HEK293T (cell line): ENCODE measurements at regions not wholly inside any gene's neighbourhood (a gene's known extent, or its start where the extent isn't known, plus 50 kb on each side); places are given as distances from the start of the nearest gene placed in this dataset.

Source experiments
- CTCF ChIA-PET: fragments of 350-600 bp; formaldehyde crosslinking; extraction: SDS; loops from one replicate; lab custom pipeline; 2021; ENCODE audit warnings: antibody characterized with exemption, inconsistent platforms; lab: Yijun Ruan, JAX
- POLR2A ChIA-PET: fragments of 350-600 bp; formaldehyde crosslinking; extraction: SDS; loops from one replicate; lab custom pipeline; 2020; ENCODE audit warnings: antibody characterized with exemption, inconsistent platforms; lab: Yijun Ruan, JAX
- DNase-seq: peaks from one replicate; pipeline ENCODE4 v3.0.0; 2012; ENCODE audit warnings: mixed read lengths; ENCODE audit errors: extremely low spot score
- ARNT ChIP-seq: fragments of 450-650 bp; IDR thresholded peaks from 2 replicates; pipeline ENCODE4 v1.6.1; 2017; ENCODE audit warnings: mild to moderate bottlenecking
- BHLHE40 ChIP-seq: fragments of 450-650 bp; IDR thresholded peaks from 2 replicates; pipeline ENCODE4 v1.6.1; 2016; ENCODE audit warnings: mild to moderate bottlenecking, moderate library complexity, borderline replicate concordance
- CTBP1 ChIP-seq: fragments of 450-650 bp; IDR thresholded peaks from 2 replicates; pipeline ENCODE4 v1.6.1; 2016; ENCODE audit warnings: borderline replicate concordance
- ELF4 ChIP-seq: fragments of 450-650 bp; IDR thresholded peaks from 2 replicates; pipeline ENCODE4 v1.6.1; 2017; ENCODE audit warnings: antibody characterized with exemption
- FOXA1 ChIP-seq: fragments of 450-650 bp; IDR thresholded peaks from 2 replicates; pipeline ENCODE4 v1.6.1; 2016; ENCODE audit warnings: mild to moderate bottlenecking
- FOXK2 ChIP-seq: fragments of 450-650 bp; IDR thresholded peaks from 2 replicates; pipeline ENCODE4 v1.6.1; 2016; ENCODE audit warnings: mild to moderate bottlenecking
- FOXM1 ChIP-seq: fragments of 450-650 bp; IDR thresholded peaks from 2 replicates; pipeline ENCODE4 v1.6.1; 2017; ENCODE audit warnings: mild to moderate bottlenecking, borderline replicate concordance
- HDGF ChIP-seq: fragments of 450-650 bp; IDR thresholded peaks from 2 replicates; pipeline ENCODE4 v1.6.1; 2017; ENCODE audit warnings: antibody characterized with exemption, borderline replicate concordance
- L3MBTL2 ChIP-seq: fragments of 450-650 bp; conservative IDR thresholded peaks from 2 replicates; pipeline ENCODE4 v1.6.1; 2016; ENCODE audit warnings: mild to moderate bottlenecking
- LEF1 ChIP-seq: fragments of 450-650 bp; IDR thresholded peaks from 2 replicates; pipeline ENCODE4 v1.6.1; 2017; ENCODE audit warnings: mild to moderate bottlenecking, borderline replicate concordance
- NFRKB ChIP-seq: fragments of 450-650 bp; IDR thresholded peaks from 2 replicates; pipeline ENCODE4 v1.6.1; 2016; ENCODE audit warnings: mild to moderate bottlenecking, moderate library complexity
- PKNOX1 ChIP-seq: fragments of 450-650 bp; IDR thresholded peaks from 2 replicates; pipeline ENCODE4 v1.6.1; 2016
- SP1 ChIP-seq: fragments of 450-650 bp; IDR thresholded peaks from 2 replicates; pipeline ENCODE4 v1.6.1; 2017
- SUZ12 ChIP-seq: fragments of 450-650 bp; IDR thresholded peaks from 2 replicates; pipeline ENCODE4 v1.6.1; 2016; ENCODE audit warnings: mild to moderate bottlenecking
- TARDBP ChIP-seq: fragments of 450-650 bp; IDR thresholded peaks from 2 replicates; pipeline ENCODE4 v1.6.1; 2016
- ZNF384 ChIP-seq: fragments of 450-650 bp; IDR thresholded peaks from 2 replicates; pipeline ENCODE4 v1.6.1; 2016

- no peak for DNase-seq
- POLR2A ChIA-PET: interaction anchor here (1.1 kb wide), 1 partner anchor 44 kb away, joined by 3 read pairs; no protein-coding TSS in a partner anchor
- TF ChIP-seq ZNF384 (no peak), BHLHE40 (no peak), ELF4 (no peak), SUZ12 (no peak), SP1 (no peak), FOXA1 (no peak), LEF1 (no peak), L3MBTL2 (no peak), FOXK2 (no peak), TARDBP (no peak), FOXM1 (no peak), ARNT (no peak), CTBP1 (no peak), NFRKB (no peak), HDGF (no peak), PKNOX1 (no peak)
- CTCF ChIA-PET: no interaction called here
Measured at GRCh38 chr17:83180996-83181481, 101.6 kb downstream of the METRNL start.

GRCh38 chr17:83181991-83182619 is 102.7 kb downstream of the METRNL start:
- ChIA-PET POLR2A (no interaction called here), CTCF (no interaction called here)
- TF ChIP-seq LEF1 (no peak), CTBP1 (no peak), TARDBP (no peak), ELF4 (no peak), NFRKB (no peak), HDGF (no peak), PKNOX1 (no peak), FOXM1 (no peak), L3MBTL2 (no peak), ZNF384 (no peak), ARNT (no peak), FOXK2 (no peak)
- DNase-seq: no peak

GRCh38 chr17:83182620-83183101 is 103.3 kb downstream of the METRNL start:
- TF ChIP-seq ARNT (no peak), FOXA1 (no peak), NFRKB (no peak), ELF4 (no peak), L3MBTL2 (no peak)
- ChIA-PET CTCF (no interaction called here), POLR2A (no interaction called here)
- DNase-seq: no peak

GRCh38 chr17:83183145-83183948 is 103.9 kb downstream of the METRNL start:
- no peak for DNase-seq
- POLR2A ChIA-PET: no interaction called here
- CTCF ChIA-PET: no interaction called here
- TF ChIP-seq BHLHE40: no peak
- no peak for TF ChIP-seq SP1
- TF ChIP-seq ARNT: no peak
- TF ChIP-seq SUZ12: no peak
- TF ChIP-seq FOXA1: no peak
- no peak for TF ChIP-seq HDGF
- TF ChIP-seq PKNOX1: no peak
- TF ChIP-seq TARDBP: no peak
- TF ChIP-seq L3MBTL2: no peak
- TF ChIP-seq FOXK2: no peak
- no peak for TF ChIP-seq ELF4
- TF ChIP-seq ZNF384: no peak

GRCh38 chr17:83183951-83184506 is 104.6 kb downstream of the METRNL start:
- DNase-seq: no peak
- ChIA-PET POLR2A (no interaction called here), CTCF (no interaction called here)
- TF ChIP-seq ELF4: no peak
- TF ChIP-seq FOXK2: no peak
